IMR-90 (cell line): ENCODE measurements at regions not wholly inside any gene's neighbourhood (a gene's known extent, or its start where the extent isn't known, plus 50 kb on each side); places are given as distances from the start of the nearest gene placed in this dataset.
A peak's percentile ranks its signal among the peaks of the same experiment; 100 is the strongest.

Source experiments
- ATAC-seq: fragments of 200-7000 bp; cut with Tn5 transposase; 2 replicates; pipeline ENCODE4 v1.9.1; 2020; ENCODE audit warnings: low read depth, mild to moderate bottlenecking, moderate library complexity
- BruUV-seq: library from RNA; stranded (reverse); fragments of 400-500 nt; replicated peaks from 2 replicates; lab custom pipeline; 2021; lab: Mats Ljungman, UMichigan
- CTCF ChIA-PET: fragments of 300-600 bp; formaldehyde crosslinking; extraction: SDS; loops from one replicate; lab custom pipeline; 2021; ENCODE audit warnings: antibody characterized with exemption; lab: Yijun Ruan, JAX
- POLR2A ChIA-PET: fragments of 300-600 bp; sonication (Branson Sonifier 250); formaldehyde crosslinking; loops from one replicate; lab custom pipeline; 2022; ENCODE audit warnings: antibody characterized with exemption; ENCODE audit not compliant: unreplicated experiment; lab: Charles Lee
- DNase-seq: peaks from one replicate; pipeline ENCODE4 v3.0.0; 2013
- H2AFZ ChIP-seq: replicated peaks from 2 replicates; pipeline ENCODE3; 2013; ENCODE audit warnings: low read length, mild to moderate bottlenecking; ENCODE audit not compliant: poor library complexity
- H2AK5ac ChIP-seq: 2 replicates; pipeline ENCODE4 v1.6.1; 2013; ENCODE audit warnings: low read depth, low read length, inconsistent platforms
- H2AK9ac ChIP-seq: replicated peaks from 2 replicates; pipeline ENCODE3; 2013; ENCODE audit warnings: mild to moderate bottlenecking, low read depth, low read length, moderate library complexity; ENCODE audit not compliant: poor library complexity
- H2BK120ac ChIP-seq: 2 replicates; pipeline ENCODE4 v1.6.1; 2013; ENCODE audit warnings: low read depth, low read length, inconsistent platforms
- H2BK15ac ChIP-seq: 3 replicates; pipeline ENCODE4 v1.6.1; 2013; ENCODE audit warnings: low read depth, low read length, inconsistent platforms
- H2BK20ac ChIP-seq: 2 replicates; pipeline ENCODE4 v1.6.1; 2013; ENCODE audit warnings: low read depth, mild to moderate bottlenecking, inconsistent platforms, low read length, moderate library complexity
- H2BK5ac ChIP-seq: 2 replicates; pipeline ENCODE4 v1.6.1; 2013; ENCODE audit warnings: mild to moderate bottlenecking, low read depth, low read length, inconsistent platforms; ENCODE audit not compliant: poor library complexity, severe bottlenecking
- H3K14ac ChIP-seq: replicated peaks from 2 replicates; pipeline ENCODE4 v1.6.1; 2013; ENCODE audit warnings: low read depth, low read length, inconsistent platforms
- H3K18ac ChIP-seq: 2 replicates; pipeline ENCODE4 v1.6.1; 2013; ENCODE audit warnings: low read depth, low read length, control low read depth
- H3K23ac ChIP-seq: 2 replicates; pipeline ENCODE4 v1.6.1; 2013; ENCODE audit warnings: low read depth, low read length, inconsistent platforms
- H3K27ac ChIP-seq: 2 replicates; pipeline ENCODE4 v1.5.1; 2013; ENCODE audit warnings: mild to moderate bottlenecking, control low read depth, low read length; ENCODE audit not compliant: insufficient read depth
- H3K27me3 ChIP-seq: 2 replicates; pipeline ENCODE4 v1.6.1; 2013; ENCODE audit warnings: low read length; ENCODE audit not compliant: control insufficient read depth, insufficient read depth
- H3K36me3 ChIP-seq: 2 replicates; pipeline ENCODE4 v1.6.1; 2013; ENCODE audit warnings: low read length, mixed read lengths; ENCODE audit not compliant: control insufficient read depth, insufficient read depth
- H3K4ac ChIP-seq: 2 replicates; pipeline ENCODE4 v1.6.1; 2013; ENCODE audit warnings: low read depth, low read length, inconsistent platforms
- H3K4me1 ChIP-seq: 2 replicates; pipeline ENCODE4 v1.6.1; 2013; ENCODE audit warnings: low read length, mixed read lengths; ENCODE audit not compliant: control insufficient read depth, insufficient read depth
- H3K4me2 ChIP-seq: 2 replicates; pipeline ENCODE4 v1.6.1; 2013; ENCODE audit warnings: low read depth, mild to moderate bottlenecking, control low read depth, low read length, moderate library complexity
- H3K4me3 ChIP-seq: 2 replicates; pipeline ENCODE4 v1.5.1; 2013; ENCODE audit warnings: low read depth, mild to moderate bottlenecking, control low read depth, low read length, moderate library complexity; ENCODE audit not compliant: insufficient read depth
- H3K56ac ChIP-seq: 2 replicates; pipeline ENCODE4 v1.6.1; 2013; ENCODE audit warnings: low read length, inconsistent platforms; ENCODE audit not compliant: insufficient read depth; ENCODE audit errors: extremely low read depth
- H3K79me1 ChIP-seq, 2 experiments: 2 replicates each; pipeline ENCODE4 v1.6.1; 2013; ENCODE audit warnings: low read length in 2 of 2, inconsistent platforms in 1 of 2, low read depth in 1 of 2
- H3K9ac ChIP-seq: 2 replicates; pipeline ENCODE4 v1.6.1; 2013; ENCODE audit warnings: low read depth, low read length, control low read depth
- H3K9me1 ChIP-seq: 2 replicates; pipeline ENCODE4 v1.6.1; 2013; ENCODE audit warnings: low read length, inconsistent platforms; ENCODE audit not compliant: insufficient read depth
- H3K9me3 ChIP-seq: 2 replicates; pipeline ENCODE4 v1.6.1; 2013; ENCODE audit warnings: low read length; ENCODE audit not compliant: control insufficient read depth, insufficient read depth
- H4K20me1 ChIP-seq: 2 replicates; pipeline ENCODE4 v1.6.1; 2013; ENCODE audit warnings: low read length, inconsistent platforms; ENCODE audit not compliant: insufficient read depth
- H4K5ac ChIP-seq: 2 replicates; pipeline ENCODE4 v1.6.1; 2013; ENCODE audit warnings: mild to moderate bottlenecking, low read depth, low read length, control low read depth
- H4K8ac ChIP-seq, 2 experiments: 2 replicates each; pipeline ENCODE4 v1.6.1; 2013; ENCODE audit warnings: low read depth in 2 of 2, low read length in 2 of 2, control low read depth in 1 of 2, inconsistent platforms in 1 of 2
- H4K91ac ChIP-seq: 2 replicates; pipeline ENCODE4 v1.6.1; 2013; ENCODE audit warnings: low read depth, low read length, inconsistent platforms; ENCODE audit not compliant: insufficient read depth
- BHLHE40 ChIP-seq: fragments of 150-350 bp; IDR thresholded peaks from 2 replicates; pipeline ENCODE4 v1.6.1; 2016; ENCODE audit warnings: mild to moderate bottlenecking, low read depth, low read length
- CEBPB ChIP-seq: IDR thresholded peaks from 2 replicates; pipeline ENCODE4 v1.6.1; 2012; ENCODE audit warnings: low read depth, low read length, improper control_type of control experiment
- CHD1 ChIP-seq: IDR thresholded peaks from 2 replicates; pipeline ENCODE4 v1.6.1; 2012; ENCODE audit warnings: low read depth, low read length, improper control_type of control experiment
- ELK1 ChIP-seq: fragments of 150-350 bp; IDR thresholded peaks from 2 replicates; pipeline ENCODE4 v1.6.1; 2016; ENCODE audit warnings: low read depth, mild to moderate bottlenecking, low read length, moderate library complexity, borderline replicate concordance
- FOS ChIP-seq: fragments of 150-350 bp; IDR thresholded peaks from 2 replicates; pipeline ENCODE4 v1.6.1; 2016; ENCODE audit warnings: low read depth, low read length
- MAFK ChIP-seq: IDR thresholded peaks from 2 replicates; pipeline ENCODE4 v1.6.1; 2012; ENCODE audit warnings: low read depth, low read length, improper control_type of control experiment
- MAZ ChIP-seq: IDR thresholded peaks from 2 replicates; pipeline ENCODE4 v1.6.1; 2012; ENCODE audit warnings: low read depth, mild to moderate bottlenecking, low read length, improper control_type of control experiment, moderate library complexity, borderline replicate concordance
- MXI1 ChIP-seq: IDR thresholded peaks from 2 replicates; pipeline ENCODE4 v1.6.1; 2012; ENCODE audit warnings: low read depth, mild to moderate bottlenecking, low read length, moderate library complexity, borderline replicate concordance
- RAD21 ChIP-seq: IDR thresholded peaks from 2 replicates; pipeline ENCODE4 v1.6.1; 2012; ENCODE audit warnings: low read length, improper control_type of control experiment
- RFX5 ChIP-seq: IDR thresholded peaks from 2 replicates; pipeline ENCODE4 v1.8.0; 2012; ENCODE audit warnings: low read depth, mild to moderate bottlenecking, low read length, moderate library complexity
- SMC3 ChIP-seq: fragments of 150-350 bp; IDR thresholded peaks from 2 replicates; pipeline ENCODE4 v1.6.1; 2016; ENCODE audit warnings: low read depth, mild to moderate bottlenecking, antibody characterized with exemption, low read length, moderate library complexity
- WGBS, 2 experiments: methylation state at CpG; one replicate each; pipeline versions ENCODE4 v1.1.5 to v1.1.7; 2013; ENCODE audit warnings: missing lambda C conversion rate in 2 of 2; ENCODE audit not compliant: insufficient read length in 1 of 2; ENCODE audit errors: extremely low coverage in 2 of 2; 5-methylcytosine and 5-hydroxymethylcytosine counted together
- dilution Hi-C: fragments of 300-500 bp; cut with HindIII; formaldehyde crosslinking; loops from one replicate; pipeline ENCODE4 v1.14.3; 2018; ENCODE audit warnings: low sequenced_read_pairs; ENCODE audit not compliant: unreplicated experiment
- in situ Hi-C: fragments of 300-500 bp; cut with MboI; formaldehyde crosslinking; loops from 3 replicates; pipeline ENCODE4 v1.14.3; 2019; ENCODE audit warnings: low sequenced_read_pairs, inconsistent platforms, mixed read lengths
- intact Hi-C: fragments of 100-400 bp; cut with micrococcal nuclease; formaldehyde crosslinking; loops from 2 replicates; pipeline ENCODE4 v1.10.0; 2022

DNA sequence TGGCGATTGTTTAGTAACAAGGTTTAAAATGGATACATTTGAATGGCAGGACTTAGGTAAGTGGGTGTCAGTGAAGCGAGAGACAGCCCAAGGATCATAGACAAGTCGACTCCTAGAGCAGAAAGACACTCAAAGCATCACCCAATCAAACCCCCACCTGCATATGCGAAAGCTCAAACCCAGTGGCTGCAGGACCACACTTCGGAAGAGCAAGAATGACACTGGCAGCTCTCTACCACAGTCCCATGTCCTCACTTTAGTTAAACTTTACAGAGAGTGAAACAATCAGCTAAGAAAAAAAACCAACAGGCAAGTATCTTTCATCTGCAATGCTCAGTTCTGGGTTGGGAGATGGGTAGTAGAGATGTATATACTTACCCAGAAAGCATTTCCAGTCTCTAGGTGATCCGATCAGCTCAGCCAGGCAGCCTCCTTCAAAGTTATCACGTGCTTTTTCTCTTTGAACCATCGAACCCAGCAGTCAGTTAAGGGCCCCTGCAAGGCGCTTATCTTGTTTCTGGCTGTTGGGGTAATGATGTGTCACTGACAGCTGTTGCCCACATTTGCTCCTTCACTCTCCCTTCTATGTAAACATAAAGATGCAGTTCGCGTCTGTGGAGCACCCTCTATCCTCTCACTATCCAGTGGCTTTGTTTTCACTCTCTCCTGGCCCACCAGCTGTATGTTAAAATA lies 357.5 kb upstream of the ID2 start:
- Histone ChIP-seq H2BK120ac (no peak overlapping the region), H2AFZ (no peak overlapping the region), H3K18ac (no peak overlapping the region), H3K4ac (no peak overlapping the region), H3K27ac (no peak overlapping the region), H3K23ac (no peak overlapping the region), H3K4me2 (peak overlapping the region; percentile 21; the same call in 1 of the 2 replicates), H2AK5ac (no peak overlapping the region), H3K36me3 (no peaks in the 10 kb centered on the region), H3K9ac (no peak overlapping the region), H4K20me1 (no peaks in the 10 kb centered on the region), H3K79me1 (no peaks in the 10 kb centered on the region), H3K27me3 (peaks cover 12% of the 10 kb centered on the region), H3K9me3 (no peaks in the 10 kb centered on the region), H2AK9ac (no peak overlapping the region), H4K8ac (no peak overlapping the region), H3K9me1 (no peaks in the 10 kb centered on the region), H3K4me3 (no peak overlapping the region), H4K91ac (no peak overlapping the region), H3K56ac (no peak overlapping the region), H4K5ac (no peak overlapping the region), H2BK5ac (no peak overlapping the region), H3K14ac (no peak overlapping the region), H3K4me1 (no peaks in the 10 kb centered on the region; the same call in 1 of the 2 replicates), H2BK15ac (no peak overlapping the region), H2BK20ac (no peak overlapping the region)
- in situ Hi-C loops, result no loop called here
- ChIA-PET POLR2A (no interaction called here), CTCF (interaction anchor here (1.6 kb wide), 1 partner anchor 17 kb away, joined by 5 read pairs; no protein-coding TSS in a partner anchor)
- ATAC-seq (peak; percentile 72), DNase-seq (peak; percentile 54)
- intact Hi-C loops, result no loop called here
- BruUV-seq, result no TSS peak
- no peak for TF ChIP-seq ELK1
- no peak for TF ChIP-seq MXI1
- TF ChIP-seq MAFK, result no peak
- no peak for TF ChIP-seq FOS
- TF ChIP-seq MAZ, result no peak
- no peak for TF ChIP-seq RAD21
- no peak for TF ChIP-seq CHD1
- TF ChIP-seq CEBPB, result no peak
- TF ChIP-seq BHLHE40, result no peak
- no peak for TF ChIP-seq RFX5
- no peak for TF ChIP-seq SMC3
- WGBS, 2 experiments, result 60% methylated on average over 1 of the region's 11 CpGs; no CpG with 5 or more reads in 1 of the 2 experiments
- dilution Hi-C loops, result no loop called here
